ENCODE measurements at regions not wholly inside any gene's neighbourhood (a gene's known extent, or its start where the extent isn't known, plus 50 kb on each side); places are given as distances from the start of the nearest gene placed in this dataset.

DNA sequence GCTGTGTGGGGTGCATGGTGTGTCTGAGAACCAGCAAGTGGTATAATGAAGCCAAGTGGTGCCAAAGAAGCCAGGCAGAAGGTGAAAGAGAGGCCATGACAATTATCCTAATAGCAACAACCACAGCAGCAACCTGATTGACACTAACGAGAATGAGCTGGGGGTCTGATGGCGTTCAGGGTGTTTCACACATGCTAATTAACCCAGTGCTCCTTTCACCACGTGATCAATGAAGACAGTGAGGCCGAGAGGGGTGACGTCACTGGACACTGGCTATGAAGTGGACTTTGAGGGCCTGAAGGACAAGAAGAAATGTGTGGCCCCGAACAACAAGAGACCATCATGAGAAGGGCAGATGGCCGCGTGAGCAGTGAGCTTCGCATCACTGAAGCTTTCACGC, 364.4 kb upstream of the ID2 start:
- TF ChIP-seq CTCF (IDR thresholded peaks at IDR 0.05) (no peak), POLR2A (IDR thresholded peaks at IDR 0.05) (no peak)
